WTC11 (cell line): ENCODE measurements at regions not wholly inside any gene's neighbourhood (a gene's known extent, or its start where the extent isn't known, plus 50 kb on each side); places are given as distances from the start of the nearest gene placed in this dataset.

Experiments used
- ATAC-seq: fragments of 200-7000 bp; cut with Tn5 transposase; 2 replicates; pipeline ENCODE4 v1.10.0; 2021; ENCODE audit warnings: mild to moderate bottlenecking, moderate library complexity
- CTCF ChIA-PET: fragments of 300-600 bp; sonication (Branson Sonifier 250); formaldehyde crosslinking; loops from one replicate; lab custom pipeline; 2021; ENCODE audit warnings: antibody characterized with exemption; lab: Charles Lee
- POLR2A ChIA-PET: fragments of 350-600 bp; sonication (Branson Sonifier 250); formaldehyde crosslinking; loops from one replicate; lab custom pipeline; 2021; ENCODE audit warnings: antibody characterized with exemption; lab: Charles Lee
- DNase-seq: peaks from one replicate; pipeline ENCODE4 v3.0.0; 2021; ENCODE audit warnings: low spot score
- H3K27ac Mint-ChIP-seq: 2 replicates; pipeline ENCODE4 v1.8.0; 2021; ENCODE audit warnings: mixed read lengths
- H3K27me3 Mint-ChIP-seq: 2 replicates; pipeline ENCODE4 v1.8.0; 2021; ENCODE audit warnings: low read depth, mild to moderate bottlenecking, moderate library complexity, mixed read lengths
- H3K36me3 Mint-ChIP-seq: 2 replicates; pipeline ENCODE4 v1.8.0; 2021; ENCODE audit warnings: mixed read lengths
- H3K4me1 Mint-ChIP-seq: 2 replicates; pipeline ENCODE4 v1.8.0; 2022; ENCODE audit warnings: mixed read lengths
- H3K4me3 Mint-ChIP-seq: 2 replicates; pipeline ENCODE4 v1.8.0; 2021; ENCODE audit warnings: mild to moderate bottlenecking, moderate library complexity, mixed read lengths
- H3K9me3 Mint-ChIP-seq: 2 replicates; pipeline ENCODE4 v1.8.0; 2021; ENCODE audit warnings: mixed read lengths
- ETV6 ChIP-seq: sonication (generic); formaldehyde crosslinking; IDR thresholded peaks from 2 replicates; pipeline ENCODE4 v1.8.1; 2022; ENCODE audit warnings: mild to moderate bottlenecking, missing genetic modification reagents
- FOXJ3 ChIP-seq: sonication (generic); formaldehyde crosslinking; IDR thresholded peaks from 2 replicates; pipeline ENCODE4 v1.9.0; 2021; ENCODE audit warnings: missing genetic modification reagents, mild to moderate bottlenecking, borderline replicate concordance
- FOXP1 ChIP-seq: sonication (generic); formaldehyde crosslinking; IDR thresholded peaks from 2 replicates; pipeline ENCODE4 v1.8.0; 2022; ENCODE audit warnings: missing genetic modification reagents, mild to moderate bottlenecking, moderate library complexity, borderline replicate concordance
- GABPB1 ChIP-seq: sonication (generic); formaldehyde crosslinking; IDR thresholded peaks from 2 replicates; pipeline ENCODE4 v1.8.1; 2023; ENCODE audit warnings: mild to moderate bottlenecking, missing genetic modification reagents
- IRF2 ChIP-seq: sonication (generic); formaldehyde crosslinking; IDR thresholded peaks from 2 replicates; pipeline ENCODE4 v1.8.0; 2022; ENCODE audit warnings: low read depth, missing genetic modification reagents, borderline replicate concordance
- JAZF1 ChIP-seq: fragments of 250-450 bp; sonication (Bioruptor Pico); IDR thresholded peaks from 2 replicates; pipeline ENCODE4 v1.9.0; 2021; ENCODE audit warnings: moderate library complexity, mild to moderate bottlenecking, inconsistent platforms
- JUN ChIP-seq: sonication (generic); formaldehyde crosslinking; IDR thresholded peaks from 2 replicates; pipeline ENCODE4 v1.8.0; 2023; ENCODE audit warnings: mild to moderate bottlenecking, missing genetic modification reagents
- MYBL2 ChIP-seq: sonication (generic); formaldehyde crosslinking; IDR thresholded peaks from 2 replicates; pipeline ENCODE4 v1.8.1; 2023; ENCODE audit warnings: mild to moderate bottlenecking, moderate library complexity, missing genetic modification reagents
- OVOL2 ChIP-seq: fragments of 250-450 bp; sonication (Bioruptor Pico); IDR thresholded peaks from 2 replicates; pipeline ENCODE4 v1.9.0; 2021; ENCODE audit warnings: mild to moderate bottlenecking, borderline replicate concordance
- RELA ChIP-seq: sonication (generic); formaldehyde crosslinking; IDR thresholded peaks from 2 replicates; pipeline ENCODE4 v1.8.1; 2022; ENCODE audit warnings: missing genetic modification reagents, mild to moderate bottlenecking, borderline replicate concordance
- SMAD4 ChIP-seq: sonication (generic); formaldehyde crosslinking; IDR thresholded peaks from 2 replicates; pipeline ENCODE4 v1.8.0; 2022; ENCODE audit warnings: mild to moderate bottlenecking, missing genetic modification reagents
- ZNF138 ChIP-seq: sonication (generic); formaldehyde crosslinking; conservative IDR thresholded peaks from 2 replicates; pipeline ENCODE4 v1.8.1; 2022; ENCODE audit warnings: mild to moderate bottlenecking, moderate library complexity, missing genetic modification reagents
- TF ChIP-seq, protein P1 (sequence below): sonication (generic); formaldehyde crosslinking; conservative IDR thresholded peaks from 2 replicates; pipeline ENCODE4 v1.8.1; 2023; ENCODE audit warnings: mild to moderate bottlenecking, low read depth, missing genetic modification reagents, moderate library complexity
- TF ChIP-seq, protein P2 (sequence below): fragments of 250-450 bp; sonication (Bioruptor Pico); conservative IDR thresholded peaks from 2 replicates; pipeline ENCODE4 v1.9.0; 2021; ENCODE audit warnings: mild to moderate bottlenecking
- TF ChIP-seq, protein P3 (sequence below): sonication (generic); formaldehyde crosslinking; IDR thresholded peaks from 2 replicates; pipeline ENCODE4 v1.8.1; 2023; ENCODE audit warnings: mild to moderate bottlenecking, missing genetic modification reagents, moderate library complexity
- TF ChIP-seq, protein P4 (sequence below): sonication (generic); formaldehyde crosslinking; IDR thresholded peaks from 2 replicates; pipeline ENCODE4 v1.8.0; 2022; ENCODE audit warnings: mild to moderate bottlenecking, missing genetic modification reagents
- TF ChIP-seq, protein P5 (sequence below): sonication (generic); formaldehyde crosslinking; IDR thresholded peaks from 2 replicates; pipeline ENCODE4 v1.8.1; 2022; ENCODE audit warnings: low read depth, mild to moderate bottlenecking, moderate library complexity, missing genetic modification reagents, borderline replicate concordance

DNA sequence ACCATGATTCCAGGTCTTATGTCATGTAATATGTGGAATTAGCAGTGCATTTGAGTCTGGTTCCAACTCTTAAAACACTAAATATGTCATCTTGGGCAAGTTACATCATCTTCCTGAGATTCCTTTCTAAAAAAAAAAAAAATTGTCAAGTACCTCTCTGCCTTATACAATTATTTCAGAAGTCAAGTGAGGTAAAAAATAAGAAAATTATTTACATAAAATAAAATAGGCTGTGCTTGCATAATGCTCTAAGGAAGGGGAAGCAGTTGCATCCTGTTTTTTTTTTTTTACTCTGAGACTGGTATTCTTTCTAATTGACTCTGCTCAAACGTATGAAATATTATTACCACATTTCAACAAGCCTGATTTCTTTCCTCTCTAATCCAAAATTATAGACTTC is 55.1 kb upstream of the SEMA3A start:
- POLR2A ChIA-PET: no interaction called here
- CTCF ChIA-PET: no interaction called here
- peaks cover 30% of the 10 kb centered on the region for H3K4me1 Mint-ChIP-seq
- H3K27ac Mint-ChIP-seq: no peak overlapping the region
- H3K4me3 Mint-ChIP-seq: no peak overlapping the region
- peaks cover 11% of the 10 kb centered on the region for H3K9me3 Mint-ChIP-seq
- no peak for TF ChIP-seq FOXJ3 (CRISPR knock-in tag)
- H3K27me3 Mint-ChIP-seq: peaks cover 3% of the 10 kb centered on the region
- DNase-seq: no peak
- H3K36me3 Mint-ChIP-seq: peaks cover 16% of the 10 kb centered on the region
- no peak for ATAC-seq

DNA sequence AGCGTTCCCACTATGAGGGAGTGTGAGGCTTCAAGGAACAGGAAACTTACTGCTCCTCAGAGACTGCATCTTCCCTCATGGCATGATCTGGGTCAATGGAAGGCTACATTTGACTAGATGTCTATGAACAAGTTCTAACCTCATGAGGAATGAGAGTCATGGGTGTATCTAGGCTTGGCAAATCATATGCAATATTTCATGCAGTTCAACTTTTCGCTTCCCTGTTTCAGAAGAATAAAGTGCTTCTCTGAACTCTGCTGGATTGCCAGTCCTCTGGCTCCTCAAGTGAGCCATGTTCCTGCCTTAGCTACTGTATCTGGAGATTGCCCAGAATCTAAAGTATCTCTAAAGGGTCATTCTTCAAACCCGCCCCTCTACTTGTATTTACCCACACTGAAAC is 54.3 kb upstream of the SEMA3A start:
- H3K4me3 Mint-ChIP-seq: no peak overlapping the region
- POLR2A ChIA-PET: no interaction called here
- peak overlapping the region; percentile 35; the same call in 1 of the 2 replicates for H3K27ac Mint-ChIP-seq
- H3K9me3 Mint-ChIP-seq: peaks cover 19% of the 10 kb centered on the region
- H3K4me1 Mint-ChIP-seq: peaks cover 26% of the 10 kb centered on the region
- peaks cover 3% of the 10 kb centered on the region for H3K27me3 Mint-ChIP-seq
- TF ChIP-seq FOXP1 (no peak), ZNF138 (no peak), GABPB1 (CRISPR knock-in tag) (no peak), JUN (CRISPR knock-in tag) (no peak), OVOL2 (CRISPR knock-in tag) (no peak), JAZF1 (no peak), RELA (CRISPR knock-in tag) (no peak)
- TF ChIP-seq, protein P1, sequence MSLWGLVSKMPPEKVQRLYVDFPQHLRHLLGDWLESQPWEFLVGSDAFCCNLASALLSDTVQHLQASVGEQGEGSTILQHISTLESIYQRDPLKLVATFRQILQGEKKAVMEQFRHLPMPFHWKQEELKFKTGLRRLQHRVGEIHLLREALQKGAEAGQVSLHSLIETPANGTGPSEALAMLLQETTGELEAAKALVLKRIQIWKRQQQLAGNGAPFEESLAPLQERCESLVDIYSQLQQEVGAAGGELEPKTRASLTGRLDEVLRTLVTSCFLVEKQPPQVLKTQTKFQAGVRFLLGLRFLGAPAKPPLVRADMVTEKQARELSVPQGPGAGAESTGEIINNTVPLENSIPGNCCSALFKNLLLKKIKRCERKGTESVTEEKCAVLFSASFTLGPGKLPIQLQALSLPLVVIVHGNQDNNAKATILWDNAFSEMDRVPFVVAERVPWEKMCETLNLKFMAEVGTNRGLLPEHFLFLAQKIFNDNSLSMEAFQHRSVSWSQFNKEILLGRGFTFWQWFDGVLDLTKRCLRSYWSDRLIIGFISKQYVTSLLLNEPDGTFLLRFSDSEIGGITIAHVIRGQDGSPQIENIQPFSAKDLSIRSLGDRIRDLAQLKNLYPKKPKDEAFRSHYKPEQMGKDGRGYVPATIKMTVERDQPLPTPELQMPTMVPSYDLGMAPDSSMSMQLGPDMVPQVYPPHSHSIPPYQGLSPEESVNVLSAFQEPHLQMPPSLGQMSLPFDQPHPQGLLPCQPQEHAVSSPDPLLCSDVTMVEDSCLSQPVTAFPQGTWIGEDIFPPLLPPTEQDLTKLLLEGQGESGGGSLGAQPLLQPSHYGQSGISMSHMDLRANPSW (CRISPR knock-in tag): no peak
- TF ChIP-seq, protein P2, sequence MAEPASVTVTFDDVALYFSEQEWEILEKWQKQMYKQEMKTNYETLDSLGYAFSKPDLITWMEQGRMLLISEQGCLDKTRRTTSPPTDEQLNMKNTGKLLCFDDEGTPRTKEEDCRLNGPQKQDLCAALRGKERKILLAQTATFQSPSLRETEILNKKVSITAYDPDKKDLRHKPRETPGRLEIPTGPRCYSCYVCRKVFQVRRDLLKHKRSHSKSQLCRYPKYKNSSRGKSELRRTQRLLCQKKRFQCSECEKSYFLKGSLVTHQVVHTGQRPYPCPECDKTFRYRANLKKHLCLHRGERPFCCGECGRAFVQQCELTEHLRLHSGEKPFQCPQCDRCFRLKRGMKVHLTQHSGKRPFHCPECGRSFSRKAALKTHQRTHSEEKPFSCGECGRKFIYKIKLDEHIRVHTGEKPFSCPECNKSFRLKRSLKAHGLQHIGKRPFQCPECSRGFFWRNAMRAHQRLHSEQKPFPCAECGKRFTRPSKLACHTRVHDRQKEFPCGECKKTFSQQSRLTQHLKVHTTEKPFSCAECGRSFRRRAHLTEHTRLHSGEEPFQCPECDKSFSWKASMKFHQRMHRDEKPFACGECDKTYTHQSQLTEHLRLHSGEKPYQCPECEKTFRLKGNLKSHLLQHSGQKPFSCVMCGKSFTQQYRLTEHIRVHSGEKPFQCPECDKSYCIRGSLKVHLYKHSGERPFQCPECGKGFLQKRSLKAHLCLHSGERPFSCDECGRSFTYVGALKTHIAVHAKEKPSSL (CRISPR knock-in tag): no peak
- DNase-seq: no peak
- no peak for ATAC-seq
- CTCF ChIA-PET: no interaction called here
- H3K36me3 Mint-ChIP-seq: peaks cover 24% of the 10 kb centered on the region

DNA sequence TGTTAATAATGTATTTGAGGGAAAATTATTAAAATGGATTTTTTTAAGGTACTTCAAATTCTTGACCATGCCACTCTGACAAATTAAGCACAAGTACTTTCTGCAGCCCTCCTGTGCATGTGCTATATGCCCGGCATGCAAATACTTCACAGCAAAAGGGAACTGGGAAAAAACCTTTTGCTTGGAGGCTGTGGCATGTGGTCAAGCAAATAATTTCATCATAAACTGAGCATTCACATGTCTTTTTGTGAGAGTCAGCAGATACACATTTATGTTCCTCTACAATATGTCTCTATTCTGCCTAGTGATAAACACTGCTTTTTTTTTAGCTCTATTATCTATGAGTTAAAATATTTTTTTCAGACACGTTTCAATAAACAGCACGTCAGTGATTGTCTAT is 53.7 kb upstream of the SEMA3A start:
- H3K9me3 Mint-ChIP-seq: peaks cover 24% of the 10 kb centered on the region
- H3K36me3 Mint-ChIP-seq: peaks cover 30% of the 10 kb centered on the region
- H3K27me3 Mint-ChIP-seq: peaks cover 3% of the 10 kb centered on the region
- ATAC-seq (no peak), DNase-seq (no peak)
- no peak overlapping the region for H3K4me3 Mint-ChIP-seq
- no peak overlapping the region for H3K27ac Mint-ChIP-seq
- H3K4me1 Mint-ChIP-seq: peaks cover 26% of the 10 kb centered on the region
- no peak for TF ChIP-seq IRF2 (CRISPR knock-in tag)
- TF ChIP-seq JUN (CRISPR knock-in tag): no peak
- no peak for TF ChIP-seq ETV6
- no peak for TF ChIP-seq SMAD4 (CRISPR knock-in tag)
- TF ChIP-seq, protein P3, sequence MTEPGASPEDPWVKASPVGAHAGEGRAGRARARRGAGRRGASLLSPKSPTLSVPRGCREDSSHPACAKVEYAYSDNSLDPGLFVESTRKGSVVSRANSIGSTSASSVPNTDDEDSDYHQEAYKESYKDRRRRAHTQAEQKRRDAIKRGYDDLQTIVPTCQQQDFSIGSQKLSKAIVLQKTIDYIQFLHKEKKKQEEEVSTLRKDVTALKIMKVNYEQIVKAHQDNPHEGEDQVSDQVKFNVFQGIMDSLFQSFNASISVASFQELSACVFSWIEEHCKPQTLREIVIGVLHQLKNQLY (CRISPR knock-in tag): no peak
- TF ChIP-seq, protein P4, sequence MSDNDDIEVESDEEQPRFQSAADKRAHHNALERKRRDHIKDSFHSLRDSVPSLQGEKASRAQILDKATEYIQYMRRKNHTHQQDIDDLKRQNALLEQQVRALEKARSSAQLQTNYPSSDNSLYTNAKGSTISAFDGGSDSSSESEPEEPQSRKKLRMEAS (CRISPR knock-in tag): no peak
- TF ChIP-seq MYBL2 (CRISPR knock-in tag): no peak
- TF ChIP-seq, protein P5, sequence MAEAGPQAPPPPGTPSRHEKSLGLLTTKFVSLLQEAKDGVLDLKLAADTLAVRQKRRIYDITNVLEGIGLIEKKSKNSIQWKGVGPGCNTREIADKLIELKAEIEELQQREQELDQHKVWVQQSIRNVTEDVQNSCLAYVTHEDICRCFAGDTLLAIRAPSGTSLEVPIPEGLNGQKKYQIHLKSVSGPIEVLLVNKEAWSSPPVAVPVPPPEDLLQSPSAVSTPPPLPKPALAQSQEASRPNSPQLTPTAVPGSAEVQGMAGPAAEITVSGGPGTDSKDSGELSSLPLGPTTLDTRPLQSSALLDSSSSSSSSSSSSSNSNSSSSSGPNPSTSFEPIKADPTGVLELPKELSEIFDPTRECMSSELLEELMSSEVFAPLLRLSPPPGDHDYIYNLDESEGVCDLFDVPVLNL (CRISPR knock-in tag): no peak
- TF ChIP-seq, all 79 proteins: peak for 0
- POLR2A ChIA-PET: no interaction called here
- CTCF ChIA-PET: no interaction called here
